DMS53 (cell line): ENCODE measurements at regions not wholly inside any gene's neighbourhood (a gene's known extent, or its start where the extent isn't known, plus 50 kb on each side); places are given as distances from the start of the nearest gene placed in this dataset.
"Not testable (repeated sequence)": the region's sequence is repeated elsewhere in the genome, so short reads cannot be mapped to it uniquely, and the experiment has no call there.

Experiments
- DNase-seq: peaks from one replicate; lab custom pipeline; 2025; lab: John Stamatoyannopoulos, UW

GRCh38 chr4:101418466-101418865 is 71.1 kb upstream of the PPP3CA start:
- peak; percentile 9 for DNase-seq

- DNase-seq: no peak
Observed at GRCh38 chr4:101418055-101418454, 70.7 kb upstream of the PPP3CA start.

GRCh38 chr4:101417046-101417445 is 69.7 kb upstream of the PPP3CA start:
- DNase-seq: no peak

GRCh38 chr4:101415962-101416361 is 68.6 kb upstream of the PPP3CA start:
- no peak for DNase-seq

- DNase-seq: no peak
Observed at GRCh38 chr4:101414496-101414895, 67.2 kb upstream of the PPP3CA start.

GRCh38 chr4:101411926-101412325 is 64.6 kb upstream of the PPP3CA start:
- peak; percentile 8 for DNase-seq

GRCh38 chr4:101411281-101411910 is 64.1 kb upstream of the PPP3CA start:
- DNase-seq: not testable (repeated sequence)

GRCh38 chr4:101400096-101400495 is 52.8 kb upstream of the PPP3CA start:
- DNase-seq: no peak

GRCh38 chr4:101398807-101399206 is 51.5 kb upstream of the PPP3CA start:
- no peak for DNase-seq
